ENCODE measurements at regions not wholly inside any gene's neighbourhood (a gene's known extent, or its start where the extent isn't known, plus 50 kb on each side); places are given as distances from the start of the nearest gene placed in this dataset.

DNA sequence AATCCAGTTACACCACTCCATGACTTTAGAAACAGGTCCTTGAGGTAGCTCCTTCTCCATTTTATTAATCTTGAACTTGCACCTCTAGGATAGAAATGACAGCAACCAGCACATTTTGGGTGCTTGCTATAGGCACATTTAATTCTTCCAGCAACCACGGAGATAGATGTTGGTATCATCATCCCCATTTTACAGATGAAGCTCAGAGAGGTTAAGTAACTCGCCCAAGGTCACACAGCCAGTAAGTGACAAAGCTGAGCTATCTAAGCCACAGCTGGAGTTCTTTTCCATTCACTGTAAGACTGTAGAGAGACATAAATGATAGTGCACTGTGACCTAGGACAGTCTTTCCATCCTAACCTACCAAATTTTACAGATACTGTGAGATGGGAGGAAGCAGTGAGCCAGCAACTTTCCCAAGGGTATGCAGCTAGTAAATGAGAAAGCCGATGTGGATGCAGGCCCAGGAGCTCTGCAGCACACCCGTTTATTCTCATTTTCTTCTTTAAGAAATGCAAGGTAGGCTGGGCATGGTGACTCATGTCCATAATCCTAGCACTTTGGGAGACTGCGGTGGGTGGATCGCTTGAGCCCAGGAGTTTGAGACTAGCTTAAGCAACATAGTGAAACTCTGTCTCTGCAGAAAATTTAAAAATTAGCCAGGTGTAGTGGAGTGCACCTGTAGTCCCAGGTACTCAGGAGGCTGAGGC lies 103.2 kb downstream of the TBX5 start:
- no peak for DNase-seq

- no peak for DNase-seq
Observed at GRCh38 chr12:114302117-114302516, 103.8 kb downstream of the TBX5 start.

DNA sequence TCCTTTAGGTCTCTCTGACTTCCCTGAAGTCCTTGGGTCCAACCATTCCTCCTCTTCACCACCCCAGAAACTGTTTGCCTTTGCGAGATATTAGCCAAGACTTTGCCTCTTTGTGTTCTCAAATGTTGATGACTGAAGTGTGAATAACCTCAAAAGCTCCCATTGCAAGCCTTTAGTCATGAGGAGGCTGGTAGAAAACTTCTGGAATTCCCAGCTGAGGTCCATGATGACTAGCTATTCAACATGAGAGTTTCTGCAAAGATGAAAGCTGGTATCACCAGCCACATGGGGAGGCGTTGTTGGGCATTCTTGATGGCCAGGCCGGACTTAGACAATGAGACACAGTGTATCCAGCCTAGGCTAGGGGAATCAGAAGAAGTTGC lies 111.7 kb downstream of the TBX5 start:
- no peak for DNase-seq

DNA sequence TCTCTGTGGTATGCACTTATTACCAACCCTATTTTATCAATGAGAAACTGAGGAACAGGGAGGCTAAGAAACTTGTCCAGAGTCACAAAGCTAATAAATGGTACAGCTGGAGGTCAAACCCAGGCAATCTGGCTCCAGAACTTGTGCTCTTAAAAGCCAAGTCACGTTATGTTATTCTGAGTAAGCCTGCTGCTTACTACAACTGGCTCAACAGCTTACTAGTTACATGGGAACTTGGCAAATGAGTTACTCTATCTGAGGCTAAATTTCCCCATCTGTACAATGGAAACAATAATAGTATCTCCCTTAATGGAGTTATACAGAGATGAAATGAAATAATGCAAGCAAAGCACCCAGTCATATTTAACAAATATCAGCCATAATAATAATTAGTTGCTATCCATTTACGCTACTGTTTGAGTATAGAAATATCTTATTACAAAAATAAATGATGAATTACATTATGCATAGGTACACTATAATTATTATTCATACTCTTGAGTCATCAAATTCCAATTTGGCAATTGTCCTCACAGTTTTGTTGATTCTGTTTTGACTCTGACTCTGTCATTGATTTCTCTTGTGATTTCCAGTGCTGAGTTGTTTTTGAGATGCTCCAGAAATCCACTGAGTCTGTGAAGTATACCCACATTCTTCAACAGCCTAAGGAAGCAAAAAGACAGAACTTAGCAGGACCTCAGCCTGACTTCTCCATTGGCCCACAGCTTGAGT lies 112.2 kb downstream of the TBX5 start:
- DNase-seq = no peak

GRCh38 chr12:114293073-114293472 lies 112.9 kb downstream of the TBX5 start:
- DNase-seq = no peak

GRCh38 chr12:114291389-114292060 lies 114.4 kb downstream of the TBX5 start:
- DNase-seq = no peak

GRCh38 chr12:114287821-114288525 lies 118.0 kb downstream of the TBX5 start:
- DNase-seq = no peak

DNA sequence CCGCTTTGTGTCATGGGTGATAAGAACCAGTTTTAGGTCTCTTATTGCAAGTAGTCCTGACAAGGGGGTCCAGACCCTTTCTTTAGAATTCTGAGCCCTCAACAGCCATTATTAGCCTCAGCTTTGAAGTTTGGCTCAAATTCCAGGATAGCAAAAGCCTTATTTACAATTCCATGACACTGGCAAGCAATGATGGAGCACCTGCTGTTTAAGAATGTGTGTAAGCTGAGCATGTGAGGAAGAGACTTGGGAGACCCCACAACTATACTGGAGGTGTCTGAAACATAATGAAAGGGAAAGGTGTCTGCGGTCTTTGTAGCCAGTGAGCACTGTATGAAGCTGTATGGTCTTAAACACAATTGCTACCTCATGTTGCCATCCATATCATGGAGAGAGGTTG lies 119.8 kb downstream of the TBX5 start:
- DNase-seq = no peak

DNA sequence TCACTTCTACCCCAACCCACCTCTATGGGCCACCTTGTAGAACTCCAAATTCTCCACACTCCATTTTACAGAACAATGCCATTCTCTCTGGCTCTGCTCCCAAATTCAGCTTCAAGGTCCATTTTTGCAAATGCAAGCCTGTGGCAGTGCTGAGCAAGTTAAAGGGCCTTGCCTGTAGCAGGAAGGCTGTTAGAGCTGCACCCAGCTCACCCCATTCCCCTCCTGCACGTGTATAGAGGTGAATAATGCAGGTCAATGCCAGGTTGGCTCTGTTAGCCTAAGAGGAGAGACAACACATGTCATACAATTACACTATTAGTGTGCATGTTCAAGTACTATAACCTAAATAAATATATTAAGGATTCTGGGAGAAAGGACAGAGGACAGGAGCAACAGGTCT lies 120.4 kb downstream of the TBX5 start:
- DNase-seq = no peak

- no peak for DNase-seq
Observed at GRCh38 chr12:114284041-114284440, 121.9 kb downstream of the TBX5 start.

GRCh38 chr12:114275932-114276785 lies 129.8 kb downstream of the TBX5 start:
- DNase-seq = no peak

DNA sequence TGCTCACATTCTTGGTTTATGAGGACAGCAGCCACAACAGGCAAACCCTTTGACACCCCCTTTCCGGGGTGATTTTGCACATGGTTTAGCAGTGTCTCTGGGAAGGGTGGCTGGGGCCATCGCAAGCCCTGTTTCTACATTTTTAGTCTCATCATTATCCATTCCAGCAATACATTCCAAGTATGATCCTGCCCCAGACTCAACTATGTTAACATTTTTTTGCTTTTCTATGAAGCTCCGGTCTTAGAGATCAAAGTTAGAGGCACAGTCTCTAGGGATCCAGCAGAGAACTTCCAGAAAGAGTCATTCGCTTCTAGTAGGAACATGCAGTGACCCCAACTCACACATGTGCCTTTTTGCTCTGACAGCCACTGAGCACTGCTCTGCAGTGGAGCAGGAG lies 130.9 kb downstream of the TBX5 start:
- no peak for DNase-seq

- no peak for DNase-seq
Observed at GRCh38 chr12:114274131-114274530, 131.8 kb downstream of the TBX5 start.

- no peak for DNase-seq
Observed at GRCh38 chr12:114272605-114273004, 133.3 kb downstream of the TBX5 start.

DNA sequence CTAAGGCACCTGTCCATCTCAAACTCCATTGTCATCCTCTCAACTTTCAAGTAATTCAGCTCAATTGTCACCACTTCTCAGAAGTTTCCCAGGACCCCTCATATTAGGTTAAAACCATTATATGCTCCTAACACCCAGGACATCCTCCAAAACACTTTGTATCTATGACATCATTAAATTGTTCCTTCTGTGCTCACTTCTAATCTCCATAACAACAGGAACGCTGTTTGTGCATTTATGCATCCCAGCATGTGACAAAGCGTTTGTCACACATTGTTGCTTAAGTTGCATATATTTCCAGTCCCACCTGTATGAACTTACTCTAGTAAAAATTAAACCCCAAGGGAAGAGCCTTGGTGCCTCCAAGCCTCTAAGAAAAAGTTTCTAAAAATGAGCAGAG lies 133.9 kb downstream of the TBX5 start:
- no peak for DNase-seq

- DNase-seq = no peak
Observed at GRCh38 chr12:114269153-114269552, 136.8 kb downstream of the TBX5 start.

DNA sequence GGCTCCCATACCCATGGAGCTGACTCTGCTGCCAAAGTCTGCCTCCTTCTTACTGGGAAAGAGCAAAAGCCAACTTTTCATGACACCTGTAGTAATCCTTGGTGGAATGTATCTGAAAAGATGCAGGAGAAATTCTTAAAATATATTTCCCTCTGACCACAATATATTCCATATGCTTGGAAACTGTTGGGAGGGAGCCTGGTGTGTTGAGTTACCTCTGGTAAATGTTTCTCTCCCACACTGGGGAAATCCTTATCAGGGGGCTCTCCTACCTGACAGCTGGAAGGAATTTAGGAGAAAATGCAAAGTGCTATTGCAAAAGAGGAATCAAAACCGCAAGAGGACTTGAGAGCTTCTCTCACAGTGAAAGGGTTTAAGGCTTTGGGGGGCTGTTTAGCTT lies 139.4 kb downstream of the TBX5 start:
- no peak for DNase-seq

DNA sequence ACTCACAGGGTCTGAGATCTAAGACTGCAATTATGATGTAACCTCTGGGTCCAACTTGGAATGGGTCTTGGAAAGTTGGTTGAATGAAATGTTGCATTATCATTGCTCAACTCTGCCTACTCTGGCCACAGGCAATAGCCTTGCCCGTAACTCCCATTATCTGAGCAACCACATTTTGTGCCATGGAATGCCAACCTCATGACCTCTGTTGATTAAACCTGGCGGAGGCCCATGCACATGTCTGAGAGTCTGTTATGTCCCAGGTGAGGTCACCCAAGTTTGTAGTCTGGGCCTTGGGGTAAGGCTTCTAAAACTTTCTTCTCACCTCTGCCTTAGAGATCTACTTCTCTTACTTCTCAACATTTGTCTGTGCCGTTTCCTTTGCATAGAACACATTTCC lies 140.9 kb downstream of the TBX5 start:
- DNase-seq = no peak

GRCh38 chr12:114263056-114263805 lies 142.7 kb downstream of the TBX5 start:
- DNase-seq = no peak

DNA sequence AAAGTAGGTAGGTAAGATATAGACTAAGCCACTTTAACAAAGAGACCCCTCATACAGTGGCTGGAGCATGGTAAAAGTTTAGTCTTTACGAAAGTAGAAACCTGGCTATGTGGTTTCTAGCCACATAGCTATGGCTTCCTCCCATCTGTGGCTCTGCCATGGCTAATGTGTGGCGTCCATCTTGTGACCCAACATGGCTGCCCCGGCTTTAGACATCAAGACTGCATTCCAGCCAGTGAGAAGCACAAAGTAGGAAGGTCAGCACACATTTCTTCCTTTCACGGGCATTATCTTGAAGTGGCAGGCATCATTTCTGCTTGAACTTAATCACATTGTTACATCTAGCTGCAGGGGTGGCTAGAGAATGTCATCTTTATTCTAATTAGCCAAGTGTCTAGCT lies 148.3 kb downstream of the TBX5 start:
- no peak for DNase-seq

DNA sequence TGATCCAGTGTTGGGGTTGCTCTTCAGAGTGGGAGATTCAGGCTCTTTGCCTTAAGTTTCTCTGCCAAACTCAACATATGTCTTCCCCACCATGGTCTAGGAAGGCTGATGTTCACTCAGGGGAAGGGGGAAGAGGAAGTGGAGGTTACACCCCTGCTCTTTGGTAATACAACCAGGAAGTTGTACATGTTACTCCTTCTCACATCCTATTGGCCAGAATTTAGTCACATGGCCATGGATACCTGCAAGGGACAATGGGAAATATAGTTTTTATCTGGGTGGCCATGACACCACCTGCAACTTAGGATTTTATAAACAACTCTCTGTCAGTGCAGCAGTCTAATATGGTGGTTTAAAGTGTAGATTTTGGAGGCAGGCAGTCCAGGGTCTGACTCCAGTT lies 150.9 kb downstream of the TBX5 start:
- no peak for DNase-seq

All from hematopoietic multipotent progenitor cell treated with erythropoietin and hydrocortisone succinate and interleukin-3 and kit ligand, for 4 days (in vitro differentiated cells).